Frontal cortex (tissue), 3 donors: ENCODE measurements at regions not wholly inside any gene's neighbourhood (a gene's known extent, or its start where the extent isn't known, plus 50 kb on each side); places are given as distances from the start of the nearest gene placed in this dataset.

Source experiments
- DNase-seq, 2 donors: peaks; one replicate each; pipeline ENCODE4 v3.0.0; 2012; ENCODE audit warnings: low spot score in 2 of 2
- FAIRE-seq: peaks from 2 replicates; lab custom pipeline; 2012; peaks lifted over from hg19 to GRCh38; lab: Jason Lieb, UNC
- donor health status: control.
- donor health status: control.
- donor health status: control.

DNA sequence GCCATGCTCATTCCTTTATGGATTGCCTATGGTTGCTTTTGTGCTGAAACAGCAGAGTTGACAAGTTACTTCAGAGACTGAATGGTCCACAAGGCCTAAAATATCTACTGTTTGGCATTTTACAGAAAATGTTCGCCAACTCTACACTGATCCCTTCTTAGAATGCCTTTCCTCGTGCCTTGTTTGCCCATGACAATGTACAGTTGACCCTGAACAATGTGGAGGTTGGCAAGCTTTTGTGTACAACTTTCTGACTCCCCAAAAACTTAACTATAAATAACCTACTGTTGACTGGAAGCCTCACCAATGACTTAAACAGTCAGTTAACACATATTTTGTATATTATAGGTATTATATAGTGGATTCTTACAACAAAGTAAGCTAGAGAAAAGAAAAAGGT, 361.4 kb downstream of the EPHA4 start:
- DNase-seq = no peak
- no peak for FAIRE-seq

DNA sequence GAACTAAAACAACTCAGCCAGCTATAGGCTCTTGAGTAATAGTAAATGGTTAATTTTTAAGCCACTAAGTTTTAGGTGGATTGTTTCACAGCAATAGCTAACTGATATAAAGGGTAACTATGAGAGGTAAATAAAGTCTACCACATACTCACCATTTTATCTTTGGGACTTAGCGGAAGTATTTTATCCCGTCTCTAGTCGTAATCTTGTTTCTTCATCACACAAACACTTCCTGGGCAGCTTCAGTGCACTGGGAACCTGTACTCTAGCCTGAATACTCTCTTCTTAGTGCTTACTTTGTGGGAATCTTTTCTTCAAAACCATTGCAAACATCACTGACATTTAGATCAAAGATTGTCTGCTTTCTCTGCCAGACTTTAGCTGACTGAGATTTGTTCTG, 360.5 kb downstream of the EPHA4 start:
- DNase-seq (no peak), FAIRE-seq (no peak)

- FAIRE-seq = no peak
- DNase-seq = no peak
Observed at GRCh38 chr2:221212105-221212504, 360.0 kb downstream of the EPHA4 start.

DNA sequence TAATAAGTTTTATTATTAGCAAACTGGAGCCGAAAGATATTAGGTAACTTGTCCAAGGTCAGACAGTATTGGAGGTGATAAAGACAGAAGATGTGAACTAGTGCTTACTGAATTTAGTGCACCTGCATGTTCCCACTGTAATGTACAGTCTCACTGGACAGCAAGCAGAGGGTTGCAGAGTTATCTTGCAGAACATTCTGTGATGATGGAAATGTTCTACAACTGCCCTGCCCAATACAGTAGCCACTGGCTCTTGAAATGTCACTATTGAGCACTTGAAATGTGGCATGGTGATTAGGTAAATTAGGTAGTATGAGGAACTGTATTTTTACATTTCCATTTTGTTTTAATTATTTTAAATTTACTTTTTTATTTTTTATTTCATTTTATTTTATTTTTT, 356.6 kb downstream of the EPHA4 start:
- FAIRE-seq = no peak
- no peak for DNase-seq

DNA sequence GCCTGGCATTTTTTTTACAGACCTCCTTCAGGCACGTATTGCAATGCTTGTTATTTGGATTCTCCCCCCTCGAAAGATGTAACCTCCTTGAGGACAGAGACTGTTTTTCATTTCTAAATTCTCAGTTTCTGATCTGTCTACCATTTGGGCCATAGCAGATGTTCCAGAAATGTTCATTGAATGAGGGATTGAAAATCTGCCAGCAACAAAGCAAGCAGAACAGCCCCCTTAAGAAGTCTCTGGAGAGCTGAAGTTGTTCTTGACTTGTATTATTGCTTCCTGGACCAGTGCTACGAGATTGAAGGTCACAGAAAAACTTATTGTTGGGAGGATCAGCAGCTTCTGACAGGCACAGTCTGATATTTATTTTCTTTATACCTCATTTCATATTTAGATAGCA, 355.5 kb downstream of the EPHA4 start:
- DNase-seq (no peak), FAIRE-seq (no peak)

DNA sequence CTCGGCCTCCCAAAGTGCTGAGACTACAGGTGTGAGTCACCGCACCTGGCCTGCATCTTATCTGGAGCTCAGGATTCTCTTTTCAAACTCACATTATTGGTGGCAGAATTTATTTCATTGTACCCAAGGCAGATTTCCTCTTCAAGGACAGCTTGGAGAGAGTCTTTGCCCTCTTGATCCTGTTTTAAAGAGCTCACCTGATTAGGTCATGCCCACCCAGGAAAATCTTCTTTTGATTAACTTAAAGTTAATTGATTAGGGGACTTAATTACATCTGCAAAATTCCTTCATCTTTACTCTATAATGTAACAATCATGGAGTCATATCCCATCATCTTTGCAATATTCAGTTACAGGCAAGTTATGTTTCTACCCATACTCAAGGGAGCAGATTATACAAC, 346.4 kb downstream of the EPHA4 start:
- FAIRE-seq (no peak), DNase-seq (no peak)

GRCh38 chr2:221228214-221228769, 343.8 kb downstream of the EPHA4 start:
- DNase-seq = no peak
- no peak for FAIRE-seq

GRCh38 chr2:221229099-221229498, 343.0 kb downstream of the EPHA4 start:
- no peak for FAIRE-seq

GRCh38 chr2:221231511-221231910, 340.6 kb downstream of the EPHA4 start:
- FAIRE-seq (no peak), DNase-seq (no peak)

More at GRCh38 chr2:221229099-221229498, 343.0 kb downstream of the EPHA4 start:
- no peak for DNase-seq

GRCh38 chr2:221235941-221236340, 336.2 kb downstream of the EPHA4 start:
- FAIRE-seq (no peak), DNase-seq (no peak)

DNA sequence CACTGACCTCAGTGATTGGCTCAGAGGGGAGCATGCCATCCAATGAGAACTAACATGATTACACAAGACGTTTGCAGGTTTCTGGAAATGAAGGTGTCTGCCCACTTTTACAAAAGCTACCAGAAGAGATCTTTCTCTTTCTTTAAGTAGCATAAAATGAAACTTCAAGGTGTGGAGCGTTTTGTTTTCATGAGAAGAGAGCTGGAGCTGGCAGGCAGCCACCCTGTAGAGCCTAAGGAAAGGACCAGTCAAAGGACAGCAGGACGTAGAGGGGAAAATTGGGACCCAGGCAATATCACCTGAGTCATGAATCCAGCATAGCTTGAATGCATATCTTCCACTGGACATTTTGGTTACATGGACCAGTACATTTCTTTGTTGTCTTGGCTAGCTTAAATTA, 331.0 kb downstream of the EPHA4 start:
- FAIRE-seq (no peak), DNase-seq (no peak)

DNA sequence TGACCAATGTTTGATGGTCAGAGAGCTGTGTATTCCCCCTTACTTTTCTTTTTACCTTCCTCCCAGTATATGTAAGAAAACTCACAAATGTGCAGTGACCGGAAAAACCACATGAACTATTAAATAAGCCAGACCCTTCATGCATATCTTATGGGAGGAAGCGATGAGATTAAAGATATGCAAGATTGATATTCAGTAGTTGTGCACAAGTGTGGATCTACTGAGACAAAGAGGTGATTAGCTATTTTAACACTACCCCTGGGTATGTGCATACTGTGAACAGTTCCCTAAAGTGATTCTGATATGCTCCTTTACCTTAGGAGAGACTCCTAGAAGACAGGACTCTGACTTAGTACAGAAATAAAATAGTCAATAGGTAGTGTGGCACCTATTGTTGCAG, 328.3 kb downstream of the EPHA4 start:
- FAIRE-seq (no peak), DNase-seq (no peak)

DNA sequence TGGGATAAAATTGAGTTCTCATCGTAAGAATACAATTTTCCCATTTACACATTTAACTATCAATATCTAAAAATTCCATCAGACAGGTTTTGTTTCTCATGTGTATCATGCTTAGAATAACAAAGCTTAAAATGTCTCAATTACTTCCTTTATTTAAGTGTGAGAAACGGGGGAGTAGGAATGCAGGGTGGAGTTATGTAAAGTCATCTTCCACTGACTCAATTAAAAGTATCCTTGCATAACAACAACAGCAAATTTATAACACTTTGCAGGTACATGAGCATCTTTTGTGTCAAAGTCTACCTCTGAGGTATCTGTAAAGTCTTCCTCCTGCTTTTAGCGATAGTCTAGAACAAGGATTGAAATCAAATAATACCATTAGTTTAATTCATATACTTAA, 327.1 kb downstream of the EPHA4 start:
- DNase-seq (no peak), FAIRE-seq (no peak)

DNA sequence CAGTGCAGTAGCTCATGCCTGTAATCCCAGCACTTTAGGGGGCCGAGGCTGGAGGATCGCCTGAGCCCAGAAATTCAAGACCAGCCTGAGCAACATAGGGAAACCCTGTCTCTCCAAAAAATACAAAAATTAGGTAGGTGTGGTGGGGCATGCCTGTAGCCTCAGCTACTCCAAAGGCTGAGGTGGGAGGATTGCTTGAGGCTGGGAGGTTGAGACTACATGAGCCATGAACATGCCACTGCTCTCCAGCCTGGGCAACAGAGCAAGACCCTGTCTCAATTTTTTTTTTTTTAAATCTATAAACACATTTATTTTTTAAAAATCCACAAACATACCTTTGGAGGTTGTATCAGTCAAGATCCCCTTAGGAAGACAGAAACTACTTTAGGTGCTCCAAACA, 326.3 kb downstream of the EPHA4 start:
- no peak for FAIRE-seq
- no peak for DNase-seq

DNA sequence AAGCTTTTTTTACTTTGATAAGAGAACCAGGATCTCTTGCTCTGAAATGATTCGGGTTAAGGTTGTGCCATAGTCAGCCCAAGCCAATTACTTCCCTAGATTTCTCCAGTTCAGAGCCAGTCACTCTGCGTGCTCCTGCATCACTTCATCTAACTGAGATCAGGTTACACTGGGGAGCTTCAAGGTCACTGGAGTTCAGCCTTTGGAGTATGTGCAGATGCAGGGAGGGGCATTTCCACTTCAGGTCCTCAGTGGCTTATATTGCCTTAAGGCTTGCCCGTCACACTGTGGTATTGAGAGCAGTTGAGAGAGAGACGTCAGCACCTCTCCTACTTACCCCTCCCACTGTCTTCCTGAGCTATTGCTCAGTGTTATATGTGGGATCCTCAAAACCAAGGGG, 317.8 kb downstream of the EPHA4 start:
- FAIRE-seq = no peak

GRCh38 chr2:221255862-221256261, 316.2 kb downstream of the EPHA4 start:
- no peak for FAIRE-seq

More for the DNA sequence above, 317.8 kb downstream of the EPHA4 start:
- no peak for DNase-seq

DNA sequence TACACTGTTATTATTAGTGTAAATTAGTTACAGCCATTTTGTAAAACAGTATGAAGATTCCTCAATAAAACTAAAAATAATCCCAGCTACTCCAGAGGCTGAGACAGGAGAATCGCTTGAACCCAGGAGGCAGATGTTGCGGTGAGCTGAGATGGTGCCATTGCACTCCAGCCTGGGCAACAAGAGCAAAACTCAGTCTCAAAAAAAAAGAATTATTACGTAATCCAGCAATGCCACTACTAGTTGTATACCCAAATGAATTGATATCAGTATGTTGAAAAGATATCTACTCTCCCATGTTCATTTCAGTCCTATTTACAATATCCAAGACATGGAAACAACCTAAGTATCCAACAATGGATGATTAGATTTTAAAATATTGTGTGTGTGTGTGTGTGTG, 313.6 kb downstream of the EPHA4 start:
- no peak for FAIRE-seq
- DNase-seq = no peak

More at GRCh38 chr2:221255862-221256261, 316.2 kb downstream of the EPHA4 start:
- DNase-seq = no peak

DNA sequence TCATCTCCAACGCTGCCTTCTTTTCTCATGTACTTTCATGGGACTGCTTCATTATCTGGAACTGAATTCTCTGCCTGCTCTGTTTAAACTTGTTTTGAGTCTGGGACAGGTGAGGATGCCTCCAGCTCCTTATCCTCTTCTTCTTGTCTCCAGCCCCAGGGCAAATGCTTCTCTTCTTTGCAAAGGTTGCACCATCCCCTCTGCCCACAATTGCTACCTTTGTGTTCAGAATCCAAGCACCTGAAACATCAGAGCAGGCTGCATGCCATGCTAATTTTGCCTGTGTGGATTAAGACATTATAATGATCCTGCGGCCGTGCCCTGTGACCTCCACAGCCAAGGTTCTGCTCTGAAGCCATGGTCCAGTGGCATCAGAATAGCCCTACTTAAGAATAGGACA, 309.5 kb downstream of the EPHA4 start:
- FAIRE-seq (no peak), DNase-seq (no peak)

DNA sequence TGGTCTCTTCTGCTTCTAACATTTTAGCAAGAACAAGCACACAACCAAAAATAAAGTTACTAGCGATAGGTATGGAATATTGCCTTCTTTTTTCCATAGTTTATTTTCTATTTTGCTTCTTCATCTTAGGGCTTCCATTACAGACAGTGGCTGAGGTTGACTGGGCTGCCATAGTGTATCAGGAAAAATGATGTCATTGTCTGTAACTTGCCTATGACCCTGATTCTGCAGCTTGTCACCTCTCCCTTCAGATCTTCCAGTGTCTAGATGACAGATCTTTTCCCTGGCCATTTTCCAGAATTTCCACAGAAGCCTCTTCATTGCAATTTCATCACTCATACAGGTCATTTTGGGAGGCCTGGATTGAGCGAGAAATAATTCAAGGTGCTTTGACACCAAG, 308.5 kb downstream of the EPHA4 start:
- DNase-seq = no peak
- no peak for FAIRE-seq

DNA sequence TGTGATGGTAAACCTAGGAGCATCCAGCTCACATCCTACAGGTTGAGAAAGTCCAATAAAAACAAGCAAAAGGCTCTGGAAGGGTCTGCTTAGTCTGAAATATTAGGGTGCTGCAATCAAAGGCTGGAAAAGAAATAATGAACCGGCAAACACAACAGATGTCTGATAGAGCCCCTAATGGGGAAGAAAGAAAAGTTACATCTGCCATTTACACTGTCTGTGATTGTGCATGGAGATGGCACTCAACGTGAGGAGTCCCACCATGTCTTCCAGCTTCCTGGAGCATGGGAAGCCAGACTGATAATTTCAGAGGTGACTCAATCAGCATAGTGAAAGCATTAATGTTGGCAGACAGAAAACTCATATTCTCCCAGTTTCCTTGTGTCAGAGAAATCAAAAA, 307.8 kb downstream of the EPHA4 start:
- no peak for DNase-seq
- no peak for FAIRE-seq

GRCh38 chr2:221267773-221268425, 304.2 kb downstream of the EPHA4 start:
- no peak for DNase-seq
- no peak for FAIRE-seq

DNA sequence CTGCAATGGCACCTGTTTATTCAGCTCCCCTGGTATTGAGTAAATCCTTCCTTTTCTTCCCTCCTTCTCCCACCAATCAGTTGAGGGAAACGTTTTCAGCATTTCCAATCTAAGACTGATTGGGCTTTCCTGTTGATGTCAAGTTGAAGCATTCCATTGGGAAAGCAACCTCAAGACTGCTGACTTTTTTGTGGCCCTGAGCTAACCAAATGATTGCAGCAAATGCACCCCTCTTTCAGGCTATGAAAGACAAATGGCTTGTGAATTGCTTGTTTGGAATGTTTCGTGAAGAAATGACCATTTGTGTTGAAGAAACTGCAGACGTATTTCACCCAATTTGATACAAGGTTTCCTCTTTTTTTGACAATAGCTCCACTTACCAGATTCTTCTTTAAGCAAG, 303.5 kb downstream of the EPHA4 start:
- DNase-seq (no peak), FAIRE-seq (no peak)
